Naive B cell (primary cell): ENCODE measurements at regions not wholly inside any gene's neighbourhood (a gene's known extent, or its start where the extent isn't known, plus 50 kb on each side); places are given as distances from the start of the nearest gene placed in this dataset.

Experiments used
- ATAC-seq, 2 donors: fragments of 150-1000 bp; cut with Tn5 transposase; 2 replicates each; pipeline ENCODE4 v1.10.0; 2021; ENCODE audit warnings: low read depth in 2 of 2, mild to moderate bottlenecking in 2 of 2, moderate library complexity in 2 of 2
- DNase-seq: peaks from one replicate; pipeline ENCODE4 v3.0.0; 2022
- H3K27ac Mint-ChIP-seq, 6 donors: one replicate each; pipeline ENCODE4 v1.8.0; 2020 to 2022; ENCODE audit warnings: mild to moderate bottlenecking in 6 of 6, mixed read lengths in 6 of 6, moderate library complexity in 5 of 6, inconsistent platforms in 2 of 6
- H3K27me3 Mint-ChIP-seq, 3 donors: one replicate each; pipeline ENCODE4 v1.8.0; 2021 to 2022; ENCODE audit warnings: mixed read lengths in 3 of 3, mild to moderate bottlenecking in 1 of 3
- H3K36me3 Mint-ChIP-seq, 2 donors: one replicate each; pipeline ENCODE4 v1.8.0; 2020 to 2022; ENCODE audit warnings: mixed read lengths in 2 of 2, inconsistent platforms in 1 of 2, mild to moderate bottlenecking in 1 of 2
- H3K4me1 Mint-ChIP-seq, 3 donors: one replicate each; pipeline ENCODE4 v1.8.0; 2020 to 2022; ENCODE audit warnings: mixed read lengths in 3 of 3, inconsistent platforms in 1 of 3, mild to moderate bottlenecking in 1 of 3, moderate library complexity in 1 of 3
- H3K4me3 Mint-ChIP-seq, 8 donors: one replicate each; pipeline ENCODE4 v1.8.0; 2020 to 2022; ENCODE audit warnings: mild to moderate bottlenecking in 8 of 8, mixed read lengths in 8 of 8, moderate library complexity in 8 of 8, inconsistent platforms in 2 of 8
- H3K9me3 Mint-ChIP-seq, 7 donors: one replicate each; pipeline ENCODE4 v1.8.0; 2020 to 2022; ENCODE audit warnings: mixed read lengths in 7 of 7, mild to moderate bottlenecking in 5 of 7, inconsistent platforms in 2 of 7, moderate library complexity in 1 of 7

- Mint-ChIP-seq H3K4me1 (no peaks in the 10 kb centered on the region), H3K9me3 (peaks cover 0 to 7% (median 3%) of the 10 kb centered on the region in 7 donors), H3K27me3 (no peaks in the 10 kb centered on the region), H3K36me3 (no peaks in the 10 kb centered on the region), H3K27ac (no peak overlapping the region), H3K4me3 (no peak overlapping the region)
- ATAC-seq = no peak
- no peak for DNase-seq
Observed at GRCh38 chr13:89227356-89227755, 1556.2 kb downstream of the SLITRK5 start.

DNA sequence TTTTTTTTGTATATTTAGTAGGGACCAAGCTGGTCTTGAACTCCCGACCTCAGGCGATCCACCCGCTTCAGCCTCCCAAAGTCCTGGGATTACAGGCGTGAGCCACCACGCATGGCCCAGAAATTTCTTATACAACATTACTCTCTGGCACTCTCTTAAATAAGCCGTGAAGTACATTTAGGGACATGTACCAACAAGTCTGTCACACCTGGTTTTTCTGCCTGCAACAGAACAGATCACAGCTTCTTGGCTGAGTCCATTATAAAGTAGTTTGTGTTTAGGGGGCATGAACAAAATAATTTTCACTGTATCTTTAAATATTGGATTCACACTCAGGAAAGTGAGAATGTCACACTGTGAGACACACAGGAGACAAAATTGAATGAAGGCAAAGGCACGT, 1567.3 kb downstream of the SLITRK5 start:
- Mint-ChIP-seq H3K4me1 (no peaks in the 10 kb centered on the region), H3K9me3 (peaks cover 0 to 4% (median 0%) of the 10 kb centered on the region in 7 donors), H3K27ac (no peak overlapping the region), H3K36me3 (no peaks in the 10 kb centered on the region), H3K4me3 (no peak overlapping the region), H3K27me3 (no peaks in the 10 kb centered on the region)
- DNase-seq = no peak
- no peak for ATAC-seq

- H3K27ac Mint-ChIP-seq = no peak overlapping the region
Observed at GRCh38 chr13:89239361-89240127, 1568.4 kb downstream of the SLITRK5 start.

DNA sequence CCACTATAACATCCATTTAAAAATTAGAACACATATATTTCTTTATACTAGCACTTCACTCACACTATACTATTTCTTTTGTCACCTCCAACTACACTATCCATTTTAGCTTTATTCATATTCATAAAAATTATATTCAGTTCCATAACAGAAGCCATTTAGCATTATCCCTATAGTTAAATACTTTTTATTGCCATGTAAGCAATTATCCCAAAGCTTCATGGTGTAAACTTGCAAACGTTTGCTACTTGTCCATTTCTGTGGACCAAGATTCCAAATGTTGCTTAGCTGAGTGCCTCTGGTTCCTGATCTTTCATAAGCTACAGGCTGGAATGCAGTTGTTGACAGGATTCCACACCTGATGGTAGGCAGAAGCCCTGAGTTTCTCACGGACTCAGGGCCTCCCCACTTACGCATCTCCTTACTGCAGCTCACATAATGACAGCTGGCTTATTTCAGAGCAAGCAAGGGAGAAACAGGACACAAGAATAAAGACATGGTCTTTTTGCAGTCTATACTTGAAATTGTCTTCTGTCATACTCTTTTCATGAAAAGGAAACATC, 1584.8 kb downstream of the SLITRK5 start:
- DNase-seq (no peak), ATAC-seq (no peak)
- no peaks in the 10 kb centered on the region for H3K27me3 Mint-ChIP-seq

More at GRCh38 chr13:89239361-89240127, 1568.4 kb downstream of the SLITRK5 start:
- H3K27me3 Mint-ChIP-seq = no peaks in the 10 kb centered on the region
- DNase-seq = no peak
- H3K4me3 Mint-ChIP-seq = no peak overlapping the region
- no peaks in the 10 kb centered on the region for H3K36me3 Mint-ChIP-seq
- peaks cover 0 to 4% (median 2%) of the 10 kb centered on the region in 7 donors for H3K9me3 Mint-ChIP-seq
- H3K4me1 Mint-ChIP-seq = no peaks in the 10 kb centered on the region
- ATAC-seq = no peak

DNA sequence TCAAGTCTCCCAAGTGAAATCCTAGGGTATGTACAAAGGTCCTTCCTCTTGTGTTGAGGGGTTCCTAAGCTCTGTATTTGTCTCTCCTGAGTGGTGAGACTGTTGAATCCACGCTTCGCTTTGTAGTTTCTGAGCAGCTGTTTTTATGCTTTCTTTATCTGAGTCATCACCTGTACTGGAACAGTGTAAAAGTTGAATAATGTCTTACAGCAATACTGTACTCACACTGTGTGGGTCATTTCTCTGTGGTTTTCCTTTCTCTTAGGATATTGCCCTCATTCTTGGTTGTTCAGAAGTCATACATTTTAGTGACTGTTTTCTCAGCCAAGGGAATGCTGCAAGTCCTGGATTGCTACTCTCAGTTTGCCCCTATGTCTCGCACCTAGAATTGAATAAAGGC, 1596.6 kb downstream of the SLITRK5 start:
- no peak overlapping the region for H3K27ac Mint-ChIP-seq
- no peak overlapping the region for H3K4me3 Mint-ChIP-seq
- ATAC-seq (no peak), DNase-seq (no peak)
- peaks cover 0 to 8% (median 4%) of the 10 kb centered on the region in 7 donors for H3K9me3 Mint-ChIP-seq
- H3K4me1 Mint-ChIP-seq = no peaks in the 10 kb centered on the region
- H3K27me3 Mint-ChIP-seq = no peaks in the 10 kb centered on the region
- H3K36me3 Mint-ChIP-seq = no peaks in the 10 kb centered on the region

More for the DNA sequence above, 1584.8 kb downstream of the SLITRK5 start:
- H3K36me3 Mint-ChIP-seq = peaks cover 0 to 4% of the 10 kb centered on the region in 2 donors
- no peak overlapping the region for H3K27ac Mint-ChIP-seq
- peak overlapping the region in 1 of 8 donors; percentile 29 for H3K4me3 Mint-ChIP-seq
- no peaks in the 10 kb centered on the region for H3K4me1 Mint-ChIP-seq
- peaks cover 5 to 26% (median 11%) of the 10 kb centered on the region in 7 donors for H3K9me3 Mint-ChIP-seq

- no peaks in the 10 kb centered on the region for H3K36me3 Mint-ChIP-seq
- no peak overlapping the region for H3K27ac Mint-ChIP-seq
- ATAC-seq (no peak), DNase-seq (no peak)
- no peaks in the 10 kb centered on the region for H3K27me3 Mint-ChIP-seq
- H3K9me3 Mint-ChIP-seq = peaks cover 0 to 4% (median 3%) of the 10 kb centered on the region in 7 donors
- H3K4me3 Mint-ChIP-seq = no peak overlapping the region
- H3K4me1 Mint-ChIP-seq = no peaks in the 10 kb centered on the region
Observed at GRCh38 chr13:89269737-89270136, 1598.6 kb downstream of the SLITRK5 start.

GRCh38 chr13:89270736-89271135, 1599.6 kb downstream of the SLITRK5 start:
- H3K9me3 Mint-ChIP-seq = peaks cover 0 to 4% (median 0%) of the 10 kb centered on the region in 7 donors
- no peaks in the 10 kb centered on the region for H3K27me3 Mint-ChIP-seq
- H3K4me1 Mint-ChIP-seq = no peaks in the 10 kb centered on the region
- no peak overlapping the region for H3K27ac Mint-ChIP-seq
- no peak for DNase-seq
- no peak for ATAC-seq
- H3K36me3 Mint-ChIP-seq = no peaks in the 10 kb centered on the region
- H3K4me3 Mint-ChIP-seq = no peak overlapping the region

DNA sequence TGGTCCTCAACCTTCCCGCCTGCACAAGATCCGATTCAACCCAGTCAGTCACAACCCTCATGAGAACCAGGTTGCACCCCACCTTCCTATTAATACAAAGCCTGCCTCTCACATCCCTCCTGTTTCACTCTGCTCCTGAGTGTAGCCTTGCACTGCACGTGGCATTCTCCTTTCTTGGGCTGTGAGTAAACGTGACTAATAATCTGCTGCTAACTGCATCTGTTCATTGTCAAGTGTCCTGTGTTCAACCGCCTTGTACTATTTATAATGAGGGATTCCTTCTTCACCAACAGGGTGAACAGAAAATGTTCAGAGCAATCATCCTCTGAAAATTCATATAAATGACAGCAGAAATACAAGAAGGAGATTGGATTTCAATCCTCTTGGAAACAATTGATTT, 1608.2 kb downstream of the SLITRK5 start:
- Mint-ChIP-seq H3K4me1 (no peaks in the 10 kb centered on the region), H3K4me3 (no peak overlapping the region), H3K36me3 (no peaks in the 10 kb centered on the region), H3K27ac (no peak overlapping the region), H3K9me3 (peaks cover 0 to 11% (median 1%) of the 10 kb centered on the region in 7 donors), H3K27me3 (no peaks in the 10 kb centered on the region)
- DNase-seq = no peak
- ATAC-seq = no peak

DNA sequence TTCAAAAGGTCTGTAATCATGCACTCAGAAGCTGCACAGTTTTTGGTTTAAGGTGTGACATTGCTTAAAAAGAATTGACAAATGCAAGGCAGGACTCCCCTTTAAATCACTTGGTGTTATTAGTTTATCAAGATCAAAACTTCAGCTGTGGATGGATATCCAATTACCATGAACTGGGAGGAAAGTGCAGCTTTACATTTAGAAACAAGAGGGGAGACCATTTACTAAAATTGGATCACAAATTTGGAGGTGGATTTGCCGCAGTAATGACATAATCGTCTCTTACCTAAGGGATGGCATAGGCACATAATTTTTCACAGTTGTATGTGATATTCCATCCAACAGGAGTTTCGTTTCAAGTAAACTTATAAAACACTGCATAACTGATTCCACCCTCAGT, 1610.2 kb downstream of the SLITRK5 start:
- no peak overlapping the region for H3K4me3 Mint-ChIP-seq
- DNase-seq = no peak
- no peaks in the 10 kb centered on the region for H3K36me3 Mint-ChIP-seq
- H3K4me1 Mint-ChIP-seq = no peaks in the 10 kb centered on the region
- no peak for ATAC-seq
- H3K27me3 Mint-ChIP-seq = no peaks in the 10 kb centered on the region
- H3K27ac Mint-ChIP-seq = no peak overlapping the region
- peaks cover 0 to 11% (median 1%) of the 10 kb centered on the region in 7 donors for H3K9me3 Mint-ChIP-seq

DNA sequence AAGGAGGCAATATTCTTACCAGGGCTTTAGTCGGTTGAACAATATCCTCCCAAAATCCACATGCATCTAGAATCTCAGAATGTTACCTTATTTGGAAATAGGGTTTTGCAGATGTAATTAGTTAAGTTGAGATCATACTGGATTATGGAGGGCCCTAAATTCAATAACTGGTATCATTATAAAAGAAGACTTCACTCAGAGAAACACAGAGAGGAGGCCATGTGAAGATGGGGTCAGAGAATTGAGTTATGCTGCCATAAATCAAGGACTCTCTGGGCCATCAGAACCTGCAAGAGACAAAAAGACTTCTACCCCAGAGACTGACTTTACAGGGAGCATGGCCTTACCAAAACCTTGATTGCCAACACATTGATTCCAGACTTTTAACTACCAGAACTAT, 1611.1 kb downstream of the SLITRK5 start:
- no peaks in the 10 kb centered on the region for H3K27me3 Mint-ChIP-seq
- peaks cover 0 to 11% (median 1%) of the 10 kb centered on the region in 7 donors for H3K9me3 Mint-ChIP-seq
- H3K36me3 Mint-ChIP-seq = no peaks in the 10 kb centered on the region
- H3K4me3 Mint-ChIP-seq = no peak overlapping the region
- H3K4me1 Mint-ChIP-seq = no peaks in the 10 kb centered on the region
- DNase-seq = no peak
- H3K27ac Mint-ChIP-seq = no peak overlapping the region
- ATAC-seq = no peak

GRCh38 chr13:89287381-89287780, 1616.2 kb downstream of the SLITRK5 start:
- DNase-seq (no peak), ATAC-seq (no peak)
- Mint-ChIP-seq H3K9me3 (peaks cover 3 to 14% (median 4%) of the 10 kb centered on the region in 7 donors), H3K4me1 (no peaks in the 10 kb centered on the region), H3K27ac (no peak overlapping the region), H3K36me3 (no peaks in the 10 kb centered on the region), H3K4me3 (no peak overlapping the region), H3K27me3 (no peaks in the 10 kb centered on the region)

- DNase-seq (no peak), ATAC-seq (no peak)
- Mint-ChIP-seq H3K4me1 (no peaks in the 10 kb centered on the region), H3K4me3 (no peak overlapping the region), H3K9me3 (peaks cover 1 to 22% (median 7%) of the 10 kb centered on the region in 7 donors), H3K27ac (no peak overlapping the region), H3K27me3 (no peaks in the 10 kb centered on the region), H3K36me3 (no peaks in the 10 kb centered on the region)
Observed at GRCh38 chr13:89294115-89294867, 1623.1 kb downstream of the SLITRK5 start.

GRCh38 chr13:89307278-89307677, 1636.1 kb downstream of the SLITRK5 start:
- no peaks in the 10 kb centered on the region for H3K4me1 Mint-ChIP-seq

More at GRCh38 chr13:89307278-89307677, 1636.1 kb downstream of the SLITRK5 start:
- H3K27ac Mint-ChIP-seq = no peak overlapping the region
- H3K36me3 Mint-ChIP-seq = no peaks in the 10 kb centered on the region
- peaks cover 0 to 8% (median 2%) of the 10 kb centered on the region in 7 donors for H3K9me3 Mint-ChIP-seq
- no peak for ATAC-seq
- no peak for DNase-seq
- H3K27me3 Mint-ChIP-seq = no peaks in the 10 kb centered on the region
- H3K4me3 Mint-ChIP-seq = no peak overlapping the region
